ENCODE measurements at regions not wholly inside any gene's neighbourhood (a gene's known extent, or its start where the extent isn't known, plus 50 kb on each side); places are given as distances from the start of the nearest gene placed in this dataset.

GRCh38 chr2:181829230-181829629 lies 62.3 kb upstream of the ITPRID2 start:
- H4K20me1 ChIP-seq (ENCODE audit: insufficient read depth, low read length), result no peaks in the 10 kb centered on the region
- no peak for DNase-seq
- H3K9me3 ChIP-seq (replicated peaks; ENCODE audit: insufficient read depth, low read length), result no peaks in the 10 kb centered on the region
- TF ChIP-seq EZH2 (optimal IDR thresholded peaks at IDR 0.05; ENCODE audit: low read depth, low read length), result no peak
- no peak for TF ChIP-seq EZH2phosphoT487 (IDR thresholded peaks at IDR 0.05; ENCODE audit: low read length)
- H3K9ac ChIP-seq (ENCODE audit: low read length), result no peak overlapping the region
- no peaks in the 10 kb centered on the region for H3F3A ChIP-seq (ENCODE audit: insufficient read depth, low read length)
- no peaks in the 10 kb centered on the region for H3K9me2 ChIP-seq (replicated peaks; ENCODE audit: insufficient read depth, low read length)
- H2AFZ ChIP-seq (ENCODE audit: low read length), result no peak overlapping the region
- H3K79me2 ChIP-seq (ENCODE audit: low read length), result no peaks in the 10 kb centered on the region
- no peaks in the 10 kb centered on the region for H3K36me3 ChIP-seq (replicated peaks; ENCODE audit: insufficient read depth, low read length)
- H3K27me3 ChIP-seq (replicated peaks; ENCODE audit: insufficient read depth, low read length), result no peaks in the 10 kb centered on the region
- H3K4me3 ChIP-seq (ENCODE audit: low read length), result no peak overlapping the region
- H3K4me2 ChIP-seq (ENCODE audit: low read depth, low read length), result no peak overlapping the region
- no peak overlapping the region for H3K27ac ChIP-seq (ENCODE audit: low read length)
- no peaks in the 10 kb centered on the region for H3K4me1 ChIP-seq (ENCODE audit: low read length)

GRCh38 chr2:181832015-181832414 lies 59.5 kb upstream of the ITPRID2 start:
- Histone ChIP-seq H3K27ac (ENCODE audit: low read length) (no peak overlapping the region), H3K9me3 (replicated peaks; ENCODE audit: insufficient read depth, low read length) (no peaks in the 10 kb centered on the region), H3K79me2 (ENCODE audit: low read length) (no peaks in the 10 kb centered on the region), H3K9ac (ENCODE audit: low read length) (no peak overlapping the region), H3K4me3 (ENCODE audit: low read length) (no peak overlapping the region), H2AFZ (ENCODE audit: low read length) (no peak overlapping the region), H3K36me3 (replicated peaks; ENCODE audit: insufficient read depth, low read length) (no peaks in the 10 kb centered on the region), H3K9me2 (replicated peaks; ENCODE audit: insufficient read depth, low read length) (no peaks in the 10 kb centered on the region), H3K4me1 (ENCODE audit: low read length) (no peaks in the 10 kb centered on the region), H3K4me2 (ENCODE audit: low read depth, low read length) (no peak overlapping the region), H4K20me1 (ENCODE audit: insufficient read depth, low read length) (no peaks in the 10 kb centered on the region), H3K27me3 (replicated peaks; ENCODE audit: insufficient read depth, low read length) (no peaks in the 10 kb centered on the region), H3F3A (ENCODE audit: insufficient read depth, low read length) (no peaks in the 10 kb centered on the region)
- no peak for TF ChIP-seq CTCF (IDR thresholded peaks at IDR 0.05; ENCODE audit: low read length)
- no peak for TF ChIP-seq EZH2 (optimal IDR thresholded peaks at IDR 0.05; ENCODE audit: low read depth, low read length)
- TF ChIP-seq EZH2phosphoT487 (IDR thresholded peaks at IDR 0.05; ENCODE audit: low read length), result no peak
- DNase-seq, result no peak

- Histone ChIP-seq H3K9ac (ENCODE audit: low read length) (no peak overlapping the region), H3K36me3 (replicated peaks; ENCODE audit: insufficient read depth, low read length) (no peaks in the 10 kb centered on the region), H4K20me1 (ENCODE audit: insufficient read depth, low read length) (no peaks in the 10 kb centered on the region), H3K9me2 (replicated peaks; ENCODE audit: insufficient read depth, low read length) (no peaks in the 10 kb centered on the region), H3K27ac (ENCODE audit: low read length) (no peak overlapping the region), H3F3A (ENCODE audit: insufficient read depth, low read length) (no peaks in the 10 kb centered on the region), H3K4me2 (ENCODE audit: low read depth, low read length) (no peak overlapping the region), H3K4me1 (ENCODE audit: low read length) (no peaks in the 10 kb centered on the region), H3K9me3 (replicated peaks; ENCODE audit: insufficient read depth, low read length) (no peaks in the 10 kb centered on the region), H2AFZ (ENCODE audit: low read length) (no peak overlapping the region), H3K4me3 (ENCODE audit: low read length) (no peak overlapping the region), H3K79me2 (ENCODE audit: low read length) (no peaks in the 10 kb centered on the region), H3K27me3 (replicated peaks; ENCODE audit: insufficient read depth, low read length) (no peaks in the 10 kb centered on the region)
- TF ChIP-seq CTCF (IDR thresholded peaks at IDR 0.05; ENCODE audit: low read length) (no peak), EZH2phosphoT487 (IDR thresholded peaks at IDR 0.05; ENCODE audit: low read length) (no peak), EZH2 (optimal IDR thresholded peaks at IDR 0.05; ENCODE audit: low read depth, low read length) (no peak)
- no peak for DNase-seq
These were observed 54.9 kb upstream of the ITPRID2 start for GRCh38 chr2:181836583-181836982.

- Histone ChIP-seq H3K4me2 (ENCODE audit: low read depth, low read length) (no peak overlapping the region), H4K20me1 (ENCODE audit: insufficient read depth, low read length) (no peaks in the 10 kb centered on the region), H3K79me2 (ENCODE audit: low read length) (no peaks in the 10 kb centered on the region)
These were observed 54.0 kb upstream of the ITPRID2 start for GRCh38 chr2:181837563-181837962.

More at GRCh38 chr2:181837563-181837962, 54.0 kb upstream of the ITPRID2 start:
- no peak overlapping the region for H3K27ac ChIP-seq (ENCODE audit: low read length)
- H3K36me3 ChIP-seq (replicated peaks; ENCODE audit: insufficient read depth, low read length), result no peaks in the 10 kb centered on the region
- H3K4me3 ChIP-seq (ENCODE audit: low read length), result no peak overlapping the region
- DNase-seq, result no peak
- no peaks in the 10 kb centered on the region for H3K4me1 ChIP-seq (ENCODE audit: low read length)
- TF ChIP-seq EZH2phosphoT487 (IDR thresholded peaks at IDR 0.05; ENCODE audit: low read length), result no peak
- no peak overlapping the region for H2AFZ ChIP-seq (ENCODE audit: low read length)
- H3K9me3 ChIP-seq (replicated peaks; ENCODE audit: insufficient read depth, low read length), result no peaks in the 10 kb centered on the region
- H3K9ac ChIP-seq (ENCODE audit: low read length), result no peak overlapping the region
- no peaks in the 10 kb centered on the region for H3F3A ChIP-seq (ENCODE audit: insufficient read depth, low read length)
- no peaks in the 10 kb centered on the region for H3K9me2 ChIP-seq (replicated peaks; ENCODE audit: insufficient read depth, low read length)
- H3K27me3 ChIP-seq (replicated peaks; ENCODE audit: insufficient read depth, low read length), result no peaks in the 10 kb centered on the region
